ENCODE measurements at regions not wholly inside any gene's neighbourhood (a gene's known extent, or its start where the extent isn't known, plus 50 kb on each side); places are given as distances from the start of the nearest gene placed in this dataset.

GRCh38 chr10:21203473-21204107, 306.5 kb upstream of the NEBL start:
- no peak for DNase-seq (ENCODE audit: low spot score)

- DNase-seq (ENCODE audit: low spot score): no peak
Observed at GRCh38 chr10:21202776-21203462, 305.8 kb upstream of the NEBL start.

- no peak for DNase-seq (ENCODE audit: low spot score)
Observed at GRCh38 chr10:21199501-21199900, 302.4 kb upstream of the NEBL start.

DNA sequence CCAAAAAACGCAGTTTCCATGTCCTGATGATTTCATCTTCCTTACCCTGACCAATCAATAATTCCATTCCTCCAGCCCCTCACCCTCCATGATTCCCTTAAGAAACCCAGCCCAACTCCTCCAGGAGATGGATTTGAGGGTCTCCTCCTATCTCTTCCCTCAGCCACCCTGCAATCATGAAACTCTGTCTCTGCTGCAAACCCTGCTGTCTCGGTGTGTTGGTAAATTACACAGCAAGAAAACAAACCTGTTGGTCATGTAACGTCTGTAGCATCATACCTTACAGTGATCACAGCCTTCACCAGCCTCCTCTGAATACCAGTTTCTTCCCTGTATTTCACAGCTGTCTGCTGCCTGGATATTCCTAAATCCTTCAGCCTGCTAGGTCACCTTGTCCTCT, 300.7 kb upstream of the NEBL start:
- DNase-seq (ENCODE audit: low spot score): no peak

GRCh38 chr10:21196822-21197395, 299.8 kb upstream of the NEBL start:
- DNase-seq (ENCODE audit: low spot score): no peak

- DNase-seq (ENCODE audit: low spot score): no peak
Observed at GRCh38 chr10:21195252-21195651, 298.1 kb upstream of the NEBL start.

DNA sequence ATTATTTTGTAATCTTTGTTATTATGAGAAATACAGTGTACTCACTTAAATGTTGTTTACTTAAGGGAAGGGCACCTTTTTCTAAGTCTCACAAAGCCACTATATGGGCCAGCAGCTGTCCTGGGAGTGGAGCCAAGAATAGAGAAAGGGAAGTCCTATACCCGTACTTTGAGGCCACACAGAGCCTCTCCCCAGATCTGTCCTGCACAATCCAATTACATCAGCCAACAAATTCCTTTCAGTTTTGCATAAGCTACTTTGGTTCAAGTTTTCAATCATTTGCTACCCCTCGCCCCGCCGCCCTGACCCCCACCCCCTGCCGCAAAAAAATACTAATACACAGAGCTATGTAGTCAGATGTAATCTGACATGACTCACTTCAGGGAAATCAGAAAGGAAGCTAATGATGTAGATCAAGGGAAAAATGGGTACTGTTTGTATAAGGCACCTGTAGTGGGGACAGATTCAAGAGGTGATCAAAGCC, 297.4 kb upstream of the NEBL start:
- DNase-seq (ENCODE audit: low spot score): peak; percentile 11

DNA sequence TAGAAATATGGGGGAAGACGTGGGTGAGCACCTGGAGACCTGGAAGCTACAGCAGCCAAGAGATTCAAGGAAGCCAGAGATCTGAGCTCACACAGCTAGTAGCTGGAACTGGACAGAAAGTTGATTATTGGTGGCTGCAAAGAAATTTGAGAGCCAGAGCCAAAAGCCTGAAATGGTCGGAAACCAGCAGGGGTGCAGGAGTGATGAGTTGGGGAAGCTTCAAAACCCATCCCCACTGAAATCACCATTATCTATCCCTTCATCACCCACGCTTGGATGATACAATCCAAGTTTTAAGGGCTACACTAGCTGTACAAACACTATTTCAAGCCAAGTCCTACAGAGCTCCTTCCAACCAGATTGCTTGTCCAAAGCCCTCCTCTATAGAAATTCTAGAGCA, 296.1 kb upstream of the NEBL start:
- DNase-seq (ENCODE audit: low spot score): no peak

- no peak for DNase-seq (ENCODE audit: low spot score)
Observed at GRCh38 chr10:21191512-21191911, 294.4 kb upstream of the NEBL start.

GRCh38 chr10:21184984-21185383, 287.9 kb upstream of the NEBL start:
- no peak for DNase-seq (ENCODE audit: low spot score)

- no peak for DNase-seq (ENCODE audit: low spot score)
Observed at GRCh38 chr10:21184216-21184615, 287.1 kb upstream of the NEBL start.

DNA sequence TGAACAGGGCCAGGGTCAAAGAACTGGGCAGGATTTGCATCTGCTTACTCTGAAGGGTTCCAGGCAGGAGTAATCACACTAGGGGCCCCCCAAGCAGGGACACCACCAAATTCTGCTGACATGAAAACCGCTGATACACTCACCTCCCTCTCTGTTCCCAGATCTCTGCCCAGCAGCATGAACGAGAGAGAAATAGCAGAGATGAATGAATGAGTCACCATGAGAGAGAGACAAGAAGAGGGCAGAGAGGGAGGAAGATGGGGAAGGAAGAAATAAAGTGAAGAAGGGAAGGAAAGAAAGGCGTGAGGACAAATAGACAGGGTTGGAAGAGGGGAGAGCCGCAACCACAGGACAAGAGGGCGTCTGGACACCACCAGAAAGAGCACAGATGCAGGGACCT, 285.9 kb upstream of the NEBL start:
- DNase-seq (ENCODE audit: low spot score): no peak

- no peak for DNase-seq (ENCODE audit: low spot score)
Observed at GRCh38 chr10:21181451-21181850, 284.3 kb upstream of the NEBL start.

DNA sequence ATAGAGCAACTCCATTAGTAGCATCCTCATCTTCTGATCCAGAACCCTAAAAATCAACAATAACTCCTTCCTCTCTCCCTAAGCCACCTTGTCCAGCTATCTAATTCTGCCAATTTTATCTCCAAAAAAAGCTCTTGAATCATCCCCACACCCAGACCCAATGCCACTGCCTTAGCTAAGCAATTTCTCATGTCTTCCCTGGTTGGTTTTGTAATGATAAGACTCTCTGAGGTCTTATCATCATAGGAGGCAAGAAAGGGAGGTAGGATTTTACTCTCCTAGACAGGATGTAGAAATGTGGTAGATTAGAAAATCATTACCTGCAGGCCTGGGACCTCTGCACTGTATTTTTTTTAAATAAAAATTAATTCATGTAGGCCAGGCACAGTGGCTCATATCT, 283.5 kb upstream of the NEBL start:
- DNase-seq (ENCODE audit: low spot score): no peak

- no peak for DNase-seq (ENCODE audit: low spot score)
Observed at GRCh38 chr10:21176934-21177480, 279.9 kb upstream of the NEBL start.

GRCh38 chr10:21175797-21176196, 278.7 kb upstream of the NEBL start:
- DNase-seq (ENCODE audit: low spot score): no peak

DNA sequence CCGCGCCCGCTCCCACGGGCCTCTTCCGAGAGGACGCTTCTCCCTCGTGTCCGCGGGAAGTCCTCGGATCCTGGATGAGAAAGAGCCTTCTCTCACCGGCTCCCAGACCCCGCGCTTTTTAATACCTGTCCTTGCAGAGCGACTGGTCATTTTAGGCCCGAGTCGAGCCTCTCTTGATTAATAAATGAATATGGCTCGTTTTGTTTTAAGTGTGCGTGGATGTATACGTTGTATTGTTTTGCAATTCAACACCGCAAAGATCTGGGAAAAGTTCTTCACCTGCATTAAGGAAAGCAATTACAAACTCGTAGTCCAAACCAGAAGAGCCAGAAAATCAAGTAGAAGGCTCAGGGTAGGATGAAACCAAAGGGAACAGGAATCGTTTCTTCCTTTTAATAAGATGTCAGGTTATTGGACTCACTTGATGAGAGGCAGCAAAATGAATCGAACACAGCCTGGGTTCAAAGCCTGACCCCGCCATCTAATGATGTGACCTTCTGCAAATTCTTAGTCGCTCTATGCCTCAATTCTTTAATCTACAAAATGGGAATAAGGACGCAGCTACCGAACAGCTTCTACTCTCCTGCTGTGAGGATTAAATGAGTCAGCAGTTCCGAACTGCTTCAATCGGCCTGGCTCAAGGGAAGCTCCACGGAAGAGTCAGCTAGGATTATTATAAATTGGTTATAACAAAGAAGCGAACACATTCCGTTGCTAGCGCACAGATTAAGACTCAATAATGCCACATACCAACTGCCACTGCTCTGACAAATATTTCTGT, 277.8 kb upstream of the NEBL start:
- no peak for DNase-seq (ENCODE audit: low spot score)

GRCh38 chr10:21173802-21174714, 276.9 kb upstream of the NEBL start:
- DNase-seq (ENCODE audit: low spot score): no peak

DNA sequence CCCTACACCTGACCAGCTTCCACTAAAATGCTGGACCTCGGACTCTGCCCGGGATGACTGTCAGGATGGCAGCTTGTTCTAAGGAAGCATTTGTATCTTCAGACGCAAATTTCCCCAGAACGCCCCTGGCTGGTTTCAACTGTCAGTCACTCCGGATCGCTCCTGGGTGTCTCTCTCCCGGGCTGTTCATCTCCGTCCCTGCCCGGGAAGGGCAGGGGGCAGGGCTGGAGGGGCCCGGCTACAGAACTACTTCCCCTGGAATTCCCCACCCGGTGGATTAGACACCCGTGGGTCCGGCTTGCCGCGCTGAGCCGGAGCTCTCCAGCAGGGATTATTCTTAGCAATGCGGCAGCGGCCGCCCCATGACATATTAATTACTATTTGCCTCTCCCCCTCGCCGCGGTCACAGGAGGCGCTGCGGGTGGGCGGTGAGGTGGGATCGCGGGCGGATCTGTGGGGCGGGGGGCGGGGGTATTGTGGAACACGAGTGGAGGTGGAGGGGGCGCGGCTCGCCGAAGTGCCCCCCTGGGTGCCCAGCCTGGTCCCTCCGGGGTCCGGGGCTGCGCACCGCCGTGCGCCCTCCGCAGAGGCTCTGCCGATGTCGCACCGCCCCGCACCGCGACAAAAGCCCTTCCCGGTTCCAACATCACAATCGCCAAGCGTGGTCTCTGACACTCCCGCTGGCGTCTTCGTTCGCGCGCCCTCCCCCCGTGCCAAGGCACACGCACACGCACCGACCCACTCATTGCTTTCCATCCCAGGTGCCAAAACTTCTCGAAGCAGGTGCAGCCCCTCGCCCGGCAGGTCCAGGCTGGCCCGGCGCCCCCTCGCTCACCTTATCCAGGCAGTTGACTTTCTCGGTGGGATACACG, 276.1 kb upstream of the NEBL start:
- no peak for DNase-seq (ENCODE audit: low spot score)

- no peak for DNase-seq (ENCODE audit: low spot score)
Observed at GRCh38 chr10:21172542-21172929, 275.4 kb upstream of the NEBL start.
